ENCODE measurements at regions not wholly inside any gene's neighbourhood (a gene's known extent, or its start where the extent isn't known, plus 50 kb on each side); places are given as distances from the start of the nearest gene placed in this dataset.

GRCh38 chr13:84358601-84359000 lies 476.3 kb upstream of the SLITRK1 start:
- 20% methylated on average over 4 of the region's 4 CpGs for WGBS (ENCODE audit: insufficient coverage, insufficient replicate concordance, low lambda C conversion rate, missing lambda C conversion rate)
- Histone ChIP-seq H2AFZ (ENCODE audit: control insufficient read depth, low read depth, low read length) (no peak overlapping the region), H3K36me3 (ENCODE audit: control insufficient read depth in 2 of 2, insufficient read depth in 2 of 2, low read length in 1 of 2) (no peaks in the 10 kb centered on the region), H3K4me1 (ENCODE audit: control insufficient read depth, insufficient read depth, low read length) (no peaks in the 10 kb centered on the region), H4K20me1 (ENCODE audit: control insufficient read depth, insufficient read depth) (no peaks in the 10 kb centered on the region), H3K79me2 (ENCODE audit: control insufficient read depth, insufficient read depth, low read length) (no peaks in the 10 kb centered on the region), H3K4me3 (no peak overlapping the region), H3K9ac (ENCODE audit: control insufficient read depth, insufficient read depth, low read length) (no peak overlapping the region), H3K9me3 (replicated peaks; ENCODE audit: control insufficient read depth, insufficient read depth, low read length) (no peaks in the 10 kb centered on the region), H3K27ac (ENCODE audit: control insufficient read depth, insufficient read depth) (no peak overlapping the region), H3K4me2 (ENCODE audit: control insufficient read depth, insufficient read depth) (no peak overlapping the region), H3K27me3 (replicated peaks in 1 of 2; ENCODE audit: control insufficient read depth in 2 of 2, insufficient read depth in 2 of 2, low read length in 1 of 2) (no peaks in the 10 kb centered on the region)
- BruUV-seq (replicated peaks), result no TSS peak
- FAIRE-seq, result no peak
- ChIA-PET POLR2A (no interaction called here), SMC1A (ENCODE audit: uncharacterized antibody, unreplicated experiment) (interaction anchor here (0.9 kb wide), 1 partner anchor 10 kb away, joined by 3 read pairs; no protein-coding TSS in a partner anchor), RAD21 (ENCODE audit: unreplicated experiment) (no interaction called here), CTCF (no interaction called here)
- in situ Hi-C loops (cut with MboI), result no loop called here
- intact Hi-C loops (cut with micrococcal nuclease; ENCODE audit: unreplicated experiment), result no loop called here
- no peak for DNase-seq (ENCODE audit: low read depth, low spot score)
- ATAC-seq, result no peak
- no peak for TF ChIP-seq SKIL (IDR thresholded peaks at IDR 0.05; ENCODE audit: low read depth, poor library complexity, severe bottlenecking)
- TF ChIP-seq NFYA (IDR thresholded peaks at IDR 0.05; ENCODE audit: borderline replicate concordance, low read depth, low read length), result no peak
- no peak for TF ChIP-seq CHD2 (IDR thresholded peaks at IDR 0.05; ENCODE audit: borderline replicate concordance, low read depth, low read length)
- TF ChIP-seq RELA (IDR thresholded peaks at IDR 0.05; ENCODE audit: borderline replicate concordance, partially characterized antibody), result no peak
- TF ChIP-seq PAX5 (IDR thresholded peaks at IDR 0.05; ENCODE audit: borderline replicate concordance, low read depth, low read length), result no peak
- no peak for TF ChIP-seq YY1 (IDR thresholded peaks at IDR 0.05; ENCODE audit: low read depth, low read length)
- no peak for TF ChIP-seq TARDBP (IDR thresholded peaks at IDR 0.05; ENCODE audit: borderline replicate concordance)
- no peak for TF ChIP-seq GATAD2B (conservative IDR thresholded peaks at IDR 0.05; ENCODE audit: low read depth)
- TF ChIP-seq EGR1 (IDR thresholded peaks at IDR 0.05; ENCODE audit: borderline replicate concordance in 1 of 2, low read depth in 2 of 2, low read length in 2 of 2), result no peak
- TF ChIP-seq POLR2AphosphoS5 (IDR thresholded peaks at IDR 0.05; ENCODE audit: low read length), result no peak
- TF ChIP-seq BCL3 (IDR thresholded peaks at IDR 0.05; ENCODE audit: borderline replicate concordance, insufficient read depth, low read depth, low read length, poor library complexity, severe bottlenecking), result no peak
- TF ChIP-seq NFXL1 (IDR thresholded peaks at IDR 0.05; ENCODE audit: borderline replicate concordance), result no peak
- TF ChIP-seq STAT1 (conservative IDR thresholded peaks at IDR 0.05), result no peak
- no peak for TF ChIP-seq HDAC6 (IDR thresholded peaks at IDR 0.05; ENCODE audit: unreplicated experiment)
- TF ChIP-seq KLF5 (IDR thresholded peaks at IDR 0.05; ENCODE audit: partially characterized antibody), result no peak
- no peak for TF ChIP-seq MLLT1 (IDR thresholded peaks at IDR 0.05)
- no peak for TF ChIP-seq EZH2 (IDR thresholded peaks at IDR 0.05; ENCODE audit: borderline replicate concordance, control insufficient read depth, low read depth, low read length)
- no peak for TF ChIP-seq JUND (IDR thresholded peaks at IDR 0.05; ENCODE audit: low read depth, low read length)
